Suprapubic skin (tissue), 4 donors: ENCODE measurements at regions not wholly inside any gene's neighbourhood (a gene's known extent, or its start where the extent isn't known, plus 50 kb on each side); places are given as distances from the start of the nearest gene placed in this dataset.

ENCODE experiments used
- EP300 ChIP-seq: sonication (generic); formaldehyde crosslinking; IDR thresholded peaks from one replicate; pipeline ENCODE4 v1.6.1; 2017; ENCODE audit warnings: antibody characterized with exemption
- POLR2A ChIP-seq, 2 donors: fragments of 450-650 bp; IDR thresholded peaks; one replicate each; pipeline ENCODE4 v1.6.1; 2017; ENCODE audit warnings: antibody characterized with exemption in 2 of 2, mild to moderate bottlenecking in 2 of 2, moderate library complexity in 2 of 2
- POLR2AphosphoS5 ChIP-seq, 3 donors: sonication (generic); formaldehyde crosslinking; IDR thresholded peaks; one replicate each; pipeline ENCODE4 v1.6.1; 2017; ENCODE audit warnings: antibody characterized with exemption in 3 of 3
- TF ChIP-seq, protein P1 (sequence below), 2 donors: fragments of 200-600 bp in 1 of 2; fragments of 450-650 bp in 1 of 2; sonication (generic) in 1 of 2; IDR thresholded peaks; one replicate each; pipeline ENCODE4 v1.5.1; 2016 to 2019; ENCODE audit warnings: antibody characterized with exemption in 2 of 2, mild to moderate bottlenecking in 1 of 2, moderate library complexity in 1 of 2

DNA sequence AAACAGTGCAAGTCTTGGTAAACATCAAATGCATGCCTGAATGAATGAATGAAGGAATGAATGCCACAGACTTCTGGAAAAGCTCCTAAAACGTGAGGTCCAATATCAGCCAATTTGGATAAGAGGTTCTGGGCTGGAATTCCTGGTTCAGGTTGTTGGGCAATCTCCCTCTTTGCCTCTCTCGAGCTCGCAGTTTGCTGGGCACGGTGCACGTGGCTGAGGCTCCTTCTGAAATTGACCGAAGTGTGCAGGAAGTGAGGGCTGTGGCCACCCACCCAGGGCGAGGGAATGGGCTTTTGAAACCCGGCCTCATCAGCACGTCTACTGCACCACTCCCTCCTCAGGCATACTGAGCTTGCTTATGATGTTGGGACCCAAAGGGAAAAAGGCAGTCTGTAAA is 288.8 kb upstream of the HS6ST1 start:
- TF ChIP-seq POLR2A (IDR thresholded peaks at IDR 0.05) (no peak), EP300 (no peak), POLR2AphosphoS5 (IDR thresholded peaks at IDR 0.05) (no peak)
- TF ChIP-seq, protein P1, sequence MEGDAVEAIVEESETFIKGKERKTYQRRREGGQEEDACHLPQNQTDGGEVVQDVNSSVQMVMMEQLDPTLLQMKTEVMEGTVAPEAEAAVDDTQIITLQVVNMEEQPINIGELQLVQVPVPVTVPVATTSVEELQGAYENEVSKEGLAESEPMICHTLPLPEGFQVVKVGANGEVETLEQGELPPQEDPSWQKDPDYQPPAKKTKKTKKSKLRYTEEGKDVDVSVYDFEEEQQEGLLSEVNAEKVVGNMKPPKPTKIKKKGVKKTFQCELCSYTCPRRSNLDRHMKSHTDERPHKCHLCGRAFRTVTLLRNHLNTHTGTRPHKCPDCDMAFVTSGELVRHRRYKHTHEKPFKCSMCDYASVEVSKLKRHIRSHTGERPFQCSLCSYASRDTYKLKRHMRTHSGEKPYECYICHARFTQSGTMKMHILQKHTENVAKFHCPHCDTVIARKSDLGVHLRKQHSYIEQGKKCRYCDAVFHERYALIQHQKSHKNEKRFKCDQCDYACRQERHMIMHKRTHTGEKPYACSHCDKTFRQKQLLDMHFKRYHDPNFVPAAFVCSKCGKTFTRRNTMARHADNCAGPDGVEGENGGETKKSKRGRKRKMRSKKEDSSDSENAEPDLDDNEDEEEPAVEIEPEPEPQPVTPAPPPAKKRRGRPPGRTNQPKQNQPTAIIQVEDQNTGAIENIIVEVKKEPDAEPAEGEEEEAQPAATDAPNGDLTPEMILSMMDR (IDR thresholded peaks at IDR 0.05): no peak
